Suppressor macrophage (primary cell): ENCODE measurements at regions not wholly inside any gene's neighbourhood (a gene's known extent, or its start where the extent isn't known, plus 50 kb on each side); places are given as distances from the start of the nearest gene placed in this dataset.

Experiments used
- DNase-seq, 4 experiments: peaks; one replicate each; pipeline ENCODE4 v3.0.0-alpha.2; 2020 to 2022

- DNase-seq: no peak
Measured at GRCh38 chr4:3715855-3716630, 50.1 kb upstream of the ADRA2C start.

GRCh38 chr4:3715061-3715854 lies 50.9 kb upstream of the ADRA2C start:
- DNase-seq: no peak

- no peak for DNase-seq
Measured at GRCh38 chr4:3714642-3715001, 51.6 kb upstream of the ADRA2C start.

GRCh38 chr4:3713817-3714641 lies 52.2 kb upstream of the ADRA2C start:
- no peak for DNase-seq

GRCh38 chr4:3713346-3713745 lies 52.8 kb upstream of the ADRA2C start:
- DNase-seq: no peak

GRCh38 chr4:3712936-3713335 lies 53.2 kb upstream of the ADRA2C start:
- DNase-seq: no peak

GRCh38 chr4:3712112-3712805 lies 53.9 kb upstream of the ADRA2C start:
- DNase-seq: no peak

GRCh38 chr4:3711183-3712111 lies 54.7 kb upstream of the ADRA2C start:
- no peak for DNase-seq

- DNase-seq: no peak
Measured at GRCh38 chr4:3710451-3711182, 55.6 kb upstream of the ADRA2C start.

GRCh38 chr4:3709846-3710441 lies 56.2 kb upstream of the ADRA2C start:
- no peak for DNase-seq

GRCh38 chr4:3709061-3709845 lies 56.9 kb upstream of the ADRA2C start:
- no peak for DNase-seq

- DNase-seq: no peak
Measured at GRCh38 chr4:3708611-3709010, 57.6 kb upstream of the ADRA2C start.

- DNase-seq: peak; percentile 1 to 47 (median 23)
Measured at GRCh38 chr4:3708103-3708510, 58.1 kb upstream of the ADRA2C start.

- DNase-seq: no peak
Measured at GRCh38 chr4:3707423-3708102, 58.6 kb upstream of the ADRA2C start.

GRCh38 chr4:3706565-3707422 lies 59.4 kb upstream of the ADRA2C start:
- DNase-seq: no peak

GRCh38 chr4:3706111-3706511 lies 60.1 kb upstream of the ADRA2C start:
- DNase-seq: no peak

GRCh38 chr4:3705236-3705987 lies 60.8 kb upstream of the ADRA2C start:
- no peak for DNase-seq
